ENCODE measurements at regions not wholly inside any gene's neighbourhood (a gene's known extent, or its start where the extent isn't known, plus 50 kb on each side); places are given as distances from the start of the nearest gene placed in this dataset.

GRCh38 chr2:120452945-120453634 is 107.2 kb downstream of the INHBB start:
- no peak for DNase-seq
- Histone ChIP-seq H3K36me3 (no peaks in the 10 kb centered on the region), H3K9me3 (peaks cover 0 to 6% (median 5%) of the 10 kb centered on the region in 3 donors), H3K4me1 (no peaks in the 10 kb centered on the region), H3K27me3 (peaks cover 0 to 34% (median 0%) of the 10 kb centered on the region in 4 donors), H3K27ac (no peak overlapping the region), H3K4me3 (no peak overlapping the region)
- intact Hi-C loops (cut with DNase I) = no loop called here
- WGBS, 2 donors = 89 to 92% methylated on average over 2 to 10 of the region's 13 CpGs
- TF ChIP-seq POLR2A (IDR thresholded peaks at IDR 0.05) (no peak), CTCF (IDR thresholded peaks at IDR 0.05) (no peak)

GRCh38 chr2:120453635-120453998 is 107.7 kb downstream of the INHBB start:
- no peak for DNase-seq
- Histone ChIP-seq H3K27ac (no peak overlapping the region), H3K4me3 (no peak overlapping the region), H3K36me3 (no peaks in the 10 kb centered on the region), H3K27me3 (peaks cover 0 to 34% (median 0%) of the 10 kb centered on the region in 4 donors), H3K4me1 (no peaks in the 10 kb centered on the region), H3K9me3 (peaks cover 0 to 8% (median 6%) of the 10 kb centered on the region in 3 donors)
- WGBS, 2 donors = no CpG with 5 or more reads among the region's 3 CpGs
- intact Hi-C loops (cut with DNase I) = no loop called here
- TF ChIP-seq CTCF (IDR thresholded peaks at IDR 0.05) (no peak), POLR2A (IDR thresholded peaks at IDR 0.05) (no peak)

GRCh38 chr2:120454654-120455385 is 108.9 kb downstream of the INHBB start:
- DNase-seq = no peak
- intact Hi-C loops (cut with DNase I) = no loop called here
- H3K4me1 ChIP-seq = no peaks in the 10 kb centered on the region
- H3K27me3 ChIP-seq = peaks cover 0 to 34% (median 0%) of the 10 kb centered on the region in 4 donors
- H3K36me3 ChIP-seq = no peaks in the 10 kb centered on the region
- H3K27ac ChIP-seq = no peak overlapping the region
- WGBS, 2 donors = 71 to 76% methylated on average over 12 of the region's 12 CpGs
- peaks cover 0 to 18% (median 6%) of the 10 kb centered on the region in 3 donors for H3K9me3 ChIP-seq
- TF ChIP-seq CTCF (IDR thresholded peaks at IDR 0.05) (no peak), POLR2A (IDR thresholded peaks at IDR 0.05) (no peak)
- H3K4me3 ChIP-seq = no peak overlapping the region

GRCh38 chr2:120455390-120455789 is 109.5 kb downstream of the INHBB start:
- Histone ChIP-seq H3K27ac (no peak overlapping the region), H3K4me1 (no peaks in the 10 kb centered on the region), H3K36me3 (no peaks in the 10 kb centered on the region), H3K27me3 (peaks cover 0 to 30% (median 0%) of the 10 kb centered on the region in 4 donors), H3K4me3 (no peak overlapping the region), H3K9me3 (peaks cover 0 to 18% (median 6%) of the 10 kb centered on the region in 3 donors)
- no peak for DNase-seq
- TF ChIP-seq CTCF (IDR thresholded peaks at IDR 0.05) (no peak), POLR2A (IDR thresholded peaks at IDR 0.05) (no peak)
- intact Hi-C loops (cut with DNase I) = no loop called here
- WGBS, 2 donors = 86 to 94% methylated on average over 1 of the region's 1 CpG

- TF ChIP-seq CTCF (IDR thresholded peaks at IDR 0.05) (no peak), POLR2A (IDR thresholded peaks at IDR 0.05) (no peak)
- Histone ChIP-seq H3K36me3 (no peaks in the 10 kb centered on the region), H3K9me3 (peaks cover 0 to 18% (median 6%) of the 10 kb centered on the region in 3 donors), H3K27ac (no peak overlapping the region), H3K4me3 (no peak overlapping the region), H3K27me3 (peaks cover 0 to 29% (median 0%) of the 10 kb centered on the region in 4 donors), H3K4me1 (no peaks in the 10 kb centered on the region)
- WGBS, 2 donors = 100% methylated on average over 1 of the region's 1 CpG; no CpG with 5 or more reads in 1 of the 2 donors
- no peak for DNase-seq
- intact Hi-C loops (cut with DNase I) = no loop called here
These were observed 110.9 kb downstream of the INHBB start for GRCh38 chr2:120456867-120457266.

All from esophagus squamous epithelium (tissue), 5 donors.